Kidney epithelial cell (primary cell): ENCODE measurements at regions not wholly inside any gene's neighbourhood (a gene's known extent, or its start where the extent isn't known, plus 50 kb on each side); places are given as distances from the start of the nearest gene placed in this dataset.
"Not testable (repeated sequence)": the region's sequence is repeated elsewhere in the genome, so short reads cannot be mapped to it uniquely, and the experiment has no call there.

Experiments
- DNase-seq: peaks from one replicate; pipeline ENCODE4 v3.0.0-alpha.2; 2010; ENCODE audit warnings: low read depth
- H3K27me3 ChIP-seq: 2 replicates; pipeline ENCODE4 v1.6.0; 2011; ENCODE audit warnings: low read length; ENCODE audit not compliant: control insufficient read depth, insufficient read depth
- H3K36me3 ChIP-seq: 2 replicates; pipeline ENCODE4 v1.5.1; 2011; ENCODE audit warnings: low read length; ENCODE audit not compliant: control insufficient read depth, insufficient read depth
- H3K4me3 ChIP-seq: 2 replicates; pipeline ENCODE4 v1.5.1; 2011; ENCODE audit warnings: low read depth, mild to moderate bottlenecking, control low read depth, low read length
- TF ChIP-seq, protein P1 (sequence below): IDR thresholded peaks from 2 replicates; pipeline ENCODE4 v1.5.1; 2011; ENCODE audit warnings: mild to moderate bottlenecking, moderate library complexity, low read length, control low read depth, inconsistent platforms; ENCODE audit not compliant: insufficient read depth, poor library complexity, severe bottlenecking

DNA sequence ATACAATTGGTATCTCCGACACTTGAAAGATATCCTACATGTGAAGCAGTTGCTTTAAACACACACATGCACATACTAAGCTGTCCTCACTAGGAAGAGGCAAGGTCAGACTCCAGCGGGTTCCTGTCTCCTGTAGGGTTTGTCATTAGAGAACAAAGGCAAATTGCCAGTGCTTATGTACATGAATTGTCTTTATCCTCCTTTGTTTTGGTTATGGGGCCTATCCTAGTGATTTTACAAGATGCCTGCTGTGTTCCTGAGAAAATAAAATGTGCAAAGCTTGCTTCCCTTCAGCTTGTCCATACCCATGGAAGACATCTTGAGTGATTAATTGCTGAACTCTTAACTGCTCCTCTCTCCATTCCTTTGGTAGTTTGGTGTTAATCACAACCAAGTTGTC lies 86.7 kb upstream of the SLC39A10 start:
- no peaks in the 10 kb centered on the region for H3K36me3 ChIP-seq
- DNase-seq: no peak
- H3K27me3 ChIP-seq: no peaks in the 10 kb centered on the region
- no peak overlapping the region for H3K4me3 ChIP-seq
- TF ChIP-seq, protein P1, sequence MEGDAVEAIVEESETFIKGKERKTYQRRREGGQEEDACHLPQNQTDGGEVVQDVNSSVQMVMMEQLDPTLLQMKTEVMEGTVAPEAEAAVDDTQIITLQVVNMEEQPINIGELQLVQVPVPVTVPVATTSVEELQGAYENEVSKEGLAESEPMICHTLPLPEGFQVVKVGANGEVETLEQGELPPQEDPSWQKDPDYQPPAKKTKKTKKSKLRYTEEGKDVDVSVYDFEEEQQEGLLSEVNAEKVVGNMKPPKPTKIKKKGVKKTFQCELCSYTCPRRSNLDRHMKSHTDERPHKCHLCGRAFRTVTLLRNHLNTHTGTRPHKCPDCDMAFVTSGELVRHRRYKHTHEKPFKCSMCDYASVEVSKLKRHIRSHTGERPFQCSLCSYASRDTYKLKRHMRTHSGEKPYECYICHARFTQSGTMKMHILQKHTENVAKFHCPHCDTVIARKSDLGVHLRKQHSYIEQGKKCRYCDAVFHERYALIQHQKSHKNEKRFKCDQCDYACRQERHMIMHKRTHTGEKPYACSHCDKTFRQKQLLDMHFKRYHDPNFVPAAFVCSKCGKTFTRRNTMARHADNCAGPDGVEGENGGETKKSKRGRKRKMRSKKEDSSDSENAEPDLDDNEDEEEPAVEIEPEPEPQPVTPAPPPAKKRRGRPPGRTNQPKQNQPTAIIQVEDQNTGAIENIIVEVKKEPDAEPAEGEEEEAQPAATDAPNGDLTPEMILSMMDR: no peak

DNA sequence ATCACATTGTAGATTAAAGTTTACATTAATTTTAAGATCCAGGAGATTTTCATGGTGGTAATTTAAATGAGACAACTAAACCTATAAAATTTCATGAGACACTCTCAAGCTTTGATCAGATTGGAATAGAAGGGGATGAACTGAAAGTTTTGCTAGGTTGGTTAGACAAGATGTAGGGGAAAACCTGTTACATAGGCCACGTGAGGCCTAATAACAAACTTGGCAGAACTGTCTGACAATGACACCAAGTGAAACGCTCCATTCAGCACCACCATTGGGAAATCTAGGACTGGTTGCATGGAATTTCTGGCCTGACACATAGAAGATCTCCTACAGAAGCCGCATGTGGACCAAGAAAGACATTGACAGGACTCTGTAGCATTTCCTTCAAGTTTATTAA lies 87.8 kb upstream of the SLC39A10 start:
- Histone ChIP-seq H3K27me3 (no peaks in the 10 kb centered on the region), H3K36me3 (no peaks in the 10 kb centered on the region), H3K4me3 (no peak overlapping the region)
- TF ChIP-seq, protein P1: no peak
- DNase-seq: no peak

DNA sequence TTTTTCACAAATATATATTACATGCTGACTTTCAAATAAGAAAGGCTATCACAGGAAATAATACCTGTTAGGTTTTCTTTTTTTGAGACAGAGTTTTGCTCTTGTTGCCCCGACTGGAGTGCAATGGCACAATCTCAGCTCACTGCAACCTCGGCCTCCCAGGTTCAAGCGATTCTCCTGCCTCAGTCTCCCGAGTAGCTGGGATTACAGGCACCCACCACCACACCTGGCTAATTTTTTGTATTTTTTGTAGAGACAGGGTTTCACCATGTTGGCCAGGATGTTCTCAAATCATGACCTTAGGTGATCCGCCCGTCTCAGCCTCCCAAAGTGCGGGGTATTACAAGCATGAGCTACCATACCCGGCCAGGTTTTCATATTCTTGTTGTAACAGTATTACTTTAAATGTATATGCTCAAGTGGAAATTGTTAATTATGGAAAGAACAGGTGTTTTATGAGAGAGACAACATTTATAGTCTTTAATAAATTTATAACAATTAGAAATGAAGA lies 92.3 kb upstream of the SLC39A10 start:
- DNase-seq, H3K4me3 ChIP-seq, H3K27me3 ChIP-seq, H3K36me3 ChIP-seq: not testable (repeated sequence)

DNA sequence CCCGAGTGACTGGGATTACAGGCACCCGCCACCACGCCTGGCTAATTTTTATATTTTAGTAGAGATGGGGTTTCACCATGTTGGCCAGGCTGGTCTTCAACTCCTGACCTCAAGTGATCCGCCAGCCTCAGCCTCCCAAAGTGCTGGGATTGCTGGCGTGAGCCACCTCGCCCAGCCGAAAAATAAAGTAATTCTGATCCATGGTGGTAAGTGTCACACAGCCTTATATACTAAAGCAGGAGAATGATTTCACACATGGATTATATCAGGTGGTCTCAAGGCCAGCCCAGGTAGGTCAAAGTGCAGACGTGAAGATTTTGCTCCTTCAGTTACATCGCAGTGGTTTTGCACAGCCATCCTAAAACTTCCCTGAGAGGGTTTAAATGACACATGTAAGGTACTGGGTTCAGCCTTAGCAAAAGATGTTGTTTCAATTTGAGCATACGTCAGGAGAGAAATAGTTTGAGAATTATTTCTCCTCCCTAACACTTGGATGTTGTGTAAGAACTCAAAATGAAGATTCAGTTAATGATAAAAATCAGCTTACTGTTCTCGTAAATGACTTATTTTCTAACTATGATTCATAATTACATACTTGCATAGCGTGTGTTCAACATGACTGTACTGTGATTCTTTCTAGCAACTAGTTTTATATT lies 93.0 kb upstream of the SLC39A10 start:
- no peaks in the 10 kb centered on the region for H3K27me3 ChIP-seq
- H3K4me3 ChIP-seq: no peak overlapping the region
- TF ChIP-seq, protein P1: no peak
- DNase-seq: no peak
- no peaks in the 10 kb centered on the region for H3K36me3 ChIP-seq

DNA sequence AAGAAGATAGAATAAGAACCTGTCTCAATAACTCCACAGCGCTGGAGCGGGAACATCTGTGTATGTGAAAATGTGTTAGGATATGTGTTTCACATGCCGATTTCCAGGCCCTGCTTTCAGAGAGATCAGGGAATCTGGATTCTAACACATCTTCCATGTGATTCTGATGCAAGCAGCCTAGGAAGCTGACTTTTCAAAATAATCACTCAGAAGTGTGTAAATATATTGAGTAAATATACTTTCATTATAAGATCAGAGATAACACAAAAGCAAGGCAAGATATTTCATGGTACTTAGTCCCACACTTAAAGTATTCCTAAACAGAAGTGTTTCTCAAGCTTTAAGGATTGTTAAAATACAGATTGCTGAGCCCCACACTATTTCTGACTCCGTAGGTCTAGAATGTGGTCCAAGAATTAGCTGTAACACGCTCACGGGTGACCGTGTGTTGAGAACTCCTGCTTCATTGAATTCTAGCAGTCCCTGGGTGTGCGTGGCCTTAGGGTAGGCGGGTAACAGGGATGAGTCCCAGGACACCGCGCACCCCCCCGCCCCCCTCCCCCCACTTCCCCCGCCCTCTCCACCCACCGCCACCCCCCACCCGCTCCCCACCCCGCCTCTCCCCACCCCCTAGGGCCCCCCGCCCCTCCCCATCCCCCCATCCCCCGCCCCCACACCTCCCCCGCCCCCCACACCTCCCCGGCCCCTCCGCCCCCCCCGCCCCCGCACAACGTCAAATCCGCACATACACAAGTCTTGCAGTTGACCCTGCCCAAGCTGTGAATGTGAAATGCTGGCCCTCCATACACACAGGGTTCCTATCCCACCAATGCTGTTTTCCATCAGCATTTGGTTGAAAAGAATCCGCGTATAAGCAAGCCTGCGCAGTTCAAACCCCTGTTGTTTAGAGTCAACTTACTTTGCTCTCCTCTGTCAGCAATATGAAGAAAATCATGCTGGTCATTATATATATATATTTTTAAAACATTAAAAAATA lies 94.2 kb upstream of the SLC39A10 start:
- Histone ChIP-seq H3K4me3 (no peak overlapping the region), H3K36me3 (no peaks in the 10 kb centered on the region), H3K27me3 (no peaks in the 10 kb centered on the region)
- DNase-seq: no peak
- TF ChIP-seq, protein P1: no peak

DNA sequence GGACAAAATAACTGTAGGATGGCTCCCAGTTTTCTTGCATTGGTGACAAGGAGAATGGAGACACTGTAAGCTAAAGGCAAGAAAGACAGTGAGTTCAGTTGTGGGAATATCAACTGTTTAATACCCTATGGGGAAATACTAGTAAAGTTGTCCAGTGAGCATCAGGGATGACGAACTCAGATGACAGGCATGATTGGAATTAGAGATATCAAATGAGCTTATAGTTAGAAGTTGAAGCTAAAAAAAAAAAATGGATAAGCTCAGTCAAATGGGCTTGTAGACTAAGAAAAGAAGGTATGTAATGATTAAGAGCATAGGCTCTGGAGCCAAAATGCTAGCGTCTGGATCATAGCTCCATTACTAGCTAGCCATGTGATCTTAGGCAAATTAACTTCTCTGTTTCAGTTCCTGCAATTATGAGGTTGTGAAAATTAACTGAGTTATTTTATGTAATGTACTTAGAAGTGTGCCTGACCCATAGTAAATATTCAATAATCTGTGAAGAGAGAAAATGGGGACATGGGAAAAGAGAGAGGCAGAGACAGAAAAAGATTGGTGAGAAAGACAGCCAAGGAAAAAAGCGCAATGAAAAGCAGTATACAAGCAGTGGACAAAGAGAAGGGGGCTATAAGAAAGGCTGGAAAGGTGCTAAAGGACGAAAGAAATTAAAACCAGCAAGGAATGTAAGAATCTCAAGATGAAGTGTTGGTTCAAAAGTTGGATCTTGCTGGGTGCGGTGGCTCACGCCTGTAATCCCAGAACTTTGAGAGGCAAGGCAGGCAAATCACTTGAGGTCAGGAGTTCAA lies 95.7 kb upstream of the SLC39A10 start:
- TF ChIP-seq, protein P1: no peak
- Histone ChIP-seq H3K27me3 (no peaks in the 10 kb centered on the region), H3K36me3 (no peaks in the 10 kb centered on the region), H3K4me3 (no peak overlapping the region)
- peak; percentile 51 for DNase-seq
